Motor neuron (in vitro differentiated cells): ENCODE measurements at regions not wholly inside any gene's neighbourhood (a gene's known extent, or its start where the extent isn't known, plus 50 kb on each side); places are given as distances from the start of the nearest gene placed in this dataset.

Experiments used
- ATAC-seq, 8 experiments: fragments of 200-7000 bp; cut with Tn5 transposase; replicated peaks in 6 of 8; 2 replicates each; pipeline ENCODE4 v1.8.0; 2021; ENCODE audit warnings: mild to moderate bottlenecking in 8 of 8, moderate library complexity in 8 of 8
- H3K27ac ChIP-seq, 2 donors: fragments of 250-450 bp; sonication (Bioruptor Pico); 2 replicates each; pipeline ENCODE4 v1.9.0; 2021; ENCODE audit warnings: antibody characterized with exemption in 2 of 2, mild to moderate bottlenecking in 2 of 2, moderate library complexity in 1 of 2
- H3K4me1 ChIP-seq, 2 donors: fragments of 250-450 bp; sonication (Bioruptor Pico); replicated peaks in 1 of 2; 2 replicates each; pipeline ENCODE4 v1.6.1; 2021; ENCODE audit warnings: antibody characterized with exemption in 2 of 2, mild to moderate bottlenecking in 2 of 2, moderate library complexity in 1 of 2
- H3K4me3 ChIP-seq, 5 donors: fragments of 250-450 bp; sonication (Bioruptor Pico); 2 replicates each; pipeline ENCODE4 v1.9.0; 2021; ENCODE audit warnings: antibody characterized with exemption in 5 of 5, mild to moderate bottlenecking in 5 of 5, moderate library complexity in 4 of 5
- WGBS, 10 experiments: fragments of 450-650 bp; shearing (Covaris generic); methylation state at CpG; one replicate each; pipeline ENCODE4 v1.0.0; 2022; 5-methylcytosine and 5-hydroxymethylcytosine counted together
- in situ Hi-C, 9 experiments: fragments of 400-800 bp; cut with MboI; loops; one replicate each; pipeline ENCODE4 v1.15.0; 2021; ENCODE audit warnings: low sequenced_read_pairs in 9 of 9, low pct_unique_long_range_greater_than_20kb in 2 of 9; ENCODE audit not compliant: unreplicated experiment in 9 of 9

- no peak overlapping the region for H3K4me3 ChIP-seq
- in situ Hi-C loops = no loop called here
- WGBS, 10 experiments = 0 to 100% (median 87%) methylated on average over 1 of the region's 1 CpG; no CpG with 5 or more reads in 1 of the 10 experiments
- ATAC-seq = no peak
- no peak overlapping the region for H3K27ac ChIP-seq
- H3K4me1 ChIP-seq = no peaks in the 10 kb centered on the region
Observed at GRCh38 chr14:43243168-43243567, 1263.9 kb downstream of the FSCB start.

- H3K4me3 ChIP-seq = no peak overlapping the region
- no peak overlapping the region for H3K27ac ChIP-seq
- H3K4me1 ChIP-seq = no peaks in the 10 kb centered on the region
- 13 to 100% (median 82%) methylated on average over 1 to 2 of the region's 2 CpGs for WGBS, 10 experiments
- in situ Hi-C loops = no loop called here
- ATAC-seq = no peak
Observed at GRCh38 chr14:43232261-43232660, 1274.8 kb downstream of the FSCB start.

GRCh38 chr14:43215524-43215923 lies 1291.6 kb downstream of the FSCB start:
- Histone ChIP-seq H3K4me1 (no peaks in the 10 kb centered on the region), H3K4me3 (no peak overlapping the region), H3K27ac (no peak overlapping the region)
- in situ Hi-C loops = no loop called here
- WGBS, 10 experiments = 0 to 100% (median 90%) methylated on average over 1 to 2 of the region's 2 CpGs; no CpG with 5 or more reads in 2 of the 10 experiments
- no peak for ATAC-seq

- in situ Hi-C loops = no loop called here
- 0 to 100% (median 87%) methylated on average over 2 of the region's 2 CpGs for WGBS, 10 experiments
- H3K4me3 ChIP-seq = no peak overlapping the region
- no peaks in the 10 kb centered on the region for H3K4me1 ChIP-seq
- no peak for ATAC-seq
- H3K27ac ChIP-seq = no peak overlapping the region
Observed at GRCh38 chr14:43207189-43207588, 1299.9 kb downstream of the FSCB start.

DNA sequence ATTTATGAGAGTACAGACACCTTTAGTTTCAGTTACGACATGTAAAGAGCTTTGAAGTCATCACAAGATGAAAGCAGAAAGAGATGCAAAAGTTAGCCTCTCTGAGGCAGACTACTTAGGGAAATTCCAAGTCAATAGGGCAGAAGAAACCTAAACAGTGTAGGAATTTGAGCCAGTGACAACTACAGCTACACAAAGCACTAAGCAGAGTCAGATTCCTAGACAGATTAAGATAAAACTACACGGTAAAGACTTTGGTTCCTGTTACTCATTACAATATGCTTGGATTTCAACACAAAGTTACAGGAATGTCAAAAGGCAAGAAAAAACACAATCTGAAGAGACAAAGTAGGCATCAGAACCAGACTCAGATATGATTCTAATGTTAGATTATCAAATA lies 1302.3 kb downstream of the FSCB start:
- Histone ChIP-seq H3K27ac (no peak overlapping the region), H3K4me3 (no peak overlapping the region), H3K4me1 (no peaks in the 10 kb centered on the region)
- no peak for ATAC-seq
- in situ Hi-C loops = no loop called here
- WGBS, 10 experiments = 0 to 100% (median 79%) methylated on average over 2 of the region's 2 CpGs

DNA sequence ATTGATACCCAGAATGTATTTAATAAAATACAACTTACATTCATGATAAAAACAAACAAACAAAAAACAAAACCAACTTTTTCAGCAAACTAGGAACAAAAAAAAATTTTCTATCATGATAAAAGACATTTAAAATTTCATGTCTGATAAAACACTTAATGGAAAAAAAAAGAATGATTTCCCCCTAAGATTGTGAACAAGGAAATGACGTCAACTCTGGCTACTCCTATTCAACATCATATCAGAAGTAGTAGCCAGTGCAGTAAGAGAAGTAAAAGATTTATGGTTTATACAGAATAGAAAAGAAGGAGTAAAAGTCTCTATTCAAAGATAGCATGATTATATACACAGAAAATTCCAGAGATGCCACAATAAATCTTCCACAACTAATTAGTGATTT lies 1306.6 kb downstream of the FSCB start:
- no peak overlapping the region for H3K27ac ChIP-seq
- ATAC-seq = no peak
- in situ Hi-C loops = no loop called here
- WGBS, 10 experiments = 0 to 100% (median 56%) methylated on average over 1 of the region's 1 CpG; no CpG with 5 or more reads in 2 of the 10 experiments
- no peaks in the 10 kb centered on the region for H3K4me1 ChIP-seq
- no peak overlapping the region for H3K4me3 ChIP-seq

DNA sequence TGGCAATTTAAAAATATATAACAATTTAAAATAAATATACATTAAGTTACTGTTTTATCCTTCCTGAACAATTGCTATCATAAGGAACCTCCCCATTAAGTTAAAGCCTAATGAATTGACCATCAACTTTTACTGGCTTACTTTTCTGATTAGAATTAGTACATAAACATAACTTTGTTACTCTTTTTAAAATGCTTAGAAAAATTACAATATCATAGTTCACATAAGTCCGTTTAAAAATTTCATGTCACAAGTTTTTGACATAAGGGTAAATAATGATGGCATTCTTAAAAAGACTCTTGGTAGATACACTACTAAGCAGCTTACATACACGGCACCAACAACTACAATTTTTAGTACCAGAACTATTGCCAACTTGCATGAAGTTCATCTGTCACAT lies 1308.6 kb downstream of the FSCB start:
- in situ Hi-C loops = no loop called here
- H3K4me1 ChIP-seq = no peaks in the 10 kb centered on the region
- WGBS, 10 experiments = 25 to 100% (median 68%) methylated on average over 1 to 2 of the region's 2 CpGs
- H3K27ac ChIP-seq = no peak overlapping the region
- ATAC-seq = no peak
- no peak overlapping the region for H3K4me3 ChIP-seq

GRCh38 chr14:43184540-43184939 lies 1322.5 kb downstream of the FSCB start:
- in situ Hi-C loops = no loop called here
- ATAC-seq = no peak
- Histone ChIP-seq H3K4me1 (no peaks in the 10 kb centered on the region), H3K27ac (no peak overlapping the region), H3K4me3 (no peak overlapping the region)
- 0 to 93% (median 81%) methylated on average over 1 to 3 of the region's 3 CpGs; no CpG with 5 or more reads in 2 of the 10 experiments for WGBS, 10 experiments

GRCh38 chr14:43183916-43184315 lies 1323.2 kb downstream of the FSCB start:
- no peak overlapping the region for H3K27ac ChIP-seq
- no peak for ATAC-seq
- H3K4me1 ChIP-seq = no peaks in the 10 kb centered on the region
- in situ Hi-C loops = no loop called here
- H3K4me3 ChIP-seq = no peak overlapping the region
- 6 to 100% (median 89%) methylated on average over 2 to 3 of the region's 3 CpGs for WGBS, 10 experiments

GRCh38 chr14:43175896-43176295 lies 1331.2 kb downstream of the FSCB start:
- no peak overlapping the region for H3K4me3 ChIP-seq
- no peak overlapping the region for H3K27ac ChIP-seq
- no peak for ATAC-seq
- no peaks in the 10 kb centered on the region for H3K4me1 ChIP-seq
- 7 to 100% (median 49%) methylated on average over 1 to 2 of the region's 2 CpGs; no CpG with 5 or more reads in 3 of the 10 experiments for WGBS, 10 experiments
- in situ Hi-C loops = no loop called here

DNA sequence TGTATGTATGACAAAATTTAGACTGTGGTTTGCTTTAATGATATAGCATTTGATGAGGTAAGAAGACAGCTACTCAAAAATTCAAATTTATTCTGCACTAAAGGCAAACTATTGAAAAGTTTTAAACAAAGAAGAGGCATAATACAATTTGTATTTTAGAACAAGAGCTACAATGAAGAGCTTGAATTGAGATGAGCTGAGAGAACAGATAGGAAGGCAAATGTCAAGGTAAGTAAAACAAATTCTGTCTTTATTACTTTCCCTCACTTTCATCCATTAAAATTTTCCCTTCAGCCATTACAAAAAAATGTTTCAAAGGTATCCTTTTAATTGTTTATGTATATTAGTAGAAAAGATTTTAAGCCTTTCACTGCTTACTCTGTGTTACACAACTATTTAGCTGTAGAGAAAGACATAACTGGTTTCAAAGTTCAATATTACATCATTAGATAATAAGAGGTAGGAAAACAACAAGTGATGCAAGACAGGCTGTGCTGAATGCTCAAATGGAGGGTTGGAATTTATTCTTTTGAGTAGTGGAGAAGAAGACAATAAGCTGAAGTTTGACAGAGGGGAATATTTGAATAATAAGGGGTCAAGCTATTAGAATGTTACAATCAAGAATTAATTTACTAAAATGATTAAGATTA lies 1334.1 kb downstream of the FSCB start:
- no peak overlapping the region for H3K4me3 ChIP-seq
- in situ Hi-C loops = no loop called here
- H3K4me1 ChIP-seq = no peaks in the 10 kb centered on the region
- no peak for ATAC-seq
- H3K27ac ChIP-seq = no peak overlapping the region

DNA sequence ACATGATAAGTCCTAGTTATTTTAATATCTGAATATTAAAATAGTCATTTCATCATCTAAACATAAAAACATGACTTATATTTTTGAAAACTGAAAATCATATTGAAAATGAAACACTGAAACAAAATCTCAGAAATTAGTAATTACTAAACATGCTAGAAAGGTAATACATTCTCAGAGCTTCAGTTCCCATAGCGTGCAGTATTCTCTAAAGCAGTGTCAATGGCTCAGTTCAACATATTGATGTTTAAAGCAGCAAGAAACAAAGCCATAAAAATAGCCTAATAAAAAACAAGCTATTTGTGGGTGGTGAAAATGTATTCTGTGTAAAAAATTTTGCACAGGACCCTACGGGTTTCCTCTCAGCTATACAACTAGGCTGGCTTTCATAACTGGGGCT lies 1337.4 kb downstream of the FSCB start:
- no peak for ATAC-seq
- H3K4me1 ChIP-seq = no peaks in the 10 kb centered on the region
- H3K4me3 ChIP-seq = no peak overlapping the region
- no peak overlapping the region for H3K27ac ChIP-seq
- WGBS, 10 experiments = 7 to 96% (median 35%) methylated on average over 1 to 2 of the region's 2 CpGs; no CpG with 5 or more reads in 3 of the 10 experiments
- in situ Hi-C loops = no loop called here

GRCh38 chr14:43168371-43168925 lies 1338.6 kb downstream of the FSCB start:
- in situ Hi-C loops = no loop called here
- no peaks in the 10 kb centered on the region for H3K4me1 ChIP-seq
- no peak overlapping the region for H3K27ac ChIP-seq
- ATAC-seq = no peak
- H3K4me3 ChIP-seq = no peak overlapping the region
- 0 to 75% (median 56%) methylated on average over 1 of the region's 1 CpG; no CpG with 5 or more reads in 3 of the 10 experiments for WGBS, 10 experiments

GRCh38 chr14:43166163-43166562 lies 1340.9 kb downstream of the FSCB start:
- Histone ChIP-seq H3K27ac (no peak overlapping the region), H3K4me1 (no peaks in the 10 kb centered on the region), H3K4me3 (no peak overlapping the region)
- ATAC-seq = no peak
- in situ Hi-C loops = no loop called here
- WGBS, 10 experiments = 20 to 100% (median 70%) methylated on average over 1 to 2 of the region's 2 CpGs; no CpG with 5 or more reads in 1 of the 10 experiments
